Psoas muscle (tissue), 7 donors: ENCODE measurements at regions not wholly inside any gene's neighbourhood (a gene's known extent, or its start where the extent isn't known, plus 50 kb on each side); places are given as distances from the start of the nearest gene placed in this dataset.
A peak's percentile ranks its signal among the peaks of the same experiment; 100 is the strongest.

Experiments used
- ATAC-seq, 4 donors: fragments of 200-7000 bp; cut with Tn5 transposase; one replicate each; pipeline ENCODE4 v1.9.1; 2020; ENCODE audit warnings: moderate library complexity in 3 of 4, mild to moderate bottlenecking in 2 of 4
- DNase-seq, 2 donors: peaks; one replicate each; pipeline ENCODE4 v3.0.0-alpha.2; 2020
- H3K27ac ChIP-seq: fragments of 200-600 bp; one replicate; pipeline ENCODE4 v1.8.0; 2022
- H3K27me3 ChIP-seq, 3 donors: fragments of 200-600 bp in 1 of 3; one replicate each; pipeline versions ENCODE4 v1.6.1 to v1.8.0; 2013 to 2022; ENCODE audit warnings: low read length in 2 of 3, mild to moderate bottlenecking in 2 of 3, moderate library complexity in 1 of 3; ENCODE audit not compliant: insufficient read depth in 3 of 3
- H3K36me3 ChIP-seq, 2 donors: fragments of 200-600 bp in 1 of 2; one replicate each; pipeline versions ENCODE4 v1.6.1 to v1.8.0; 2013 to 2022; ENCODE audit warnings: low read depth in 1 of 2, mild to moderate bottlenecking in 1 of 2, moderate library complexity in 1 of 2; ENCODE audit not compliant: insufficient read depth in 1 of 2
- H3K4me1 ChIP-seq: fragments of 200-600 bp; one replicate; pipeline ENCODE4 v1.8.0; 2022
- H3K4me3 ChIP-seq: fragments of 200-600 bp; one replicate; pipeline ENCODE4 v1.8.0; 2022; ENCODE audit warnings: mild to moderate bottlenecking
- H3K9me3 ChIP-seq: fragments of 200-600 bp; one replicate; pipeline ENCODE4 v1.8.0; 2022
- CTCF ChIP-seq: fragments of 200-600 bp; IDR thresholded peaks from one replicate; pipeline ENCODE4 v1.8.0; 2022; ENCODE audit warnings: antibody characterized with exemption
- WGBS, 3 donors: extraction: QIAGEN DNeasy Blood & Tissue Kit; methylation state at CpG; one replicate each; pipeline versions ENCODE4 v1.1.6 to v1.1.7; 2013; 5-methylcytosine and 5-hydroxymethylcytosine counted together
- intact Hi-C, 2 donors: fragments of 100-400 bp; cut with DNase I; formaldehyde crosslinking; loops; one replicate each; pipeline versions ENCODE4 v1.11.0 to v1.14.2; 2022
- donor health status: healthy with polysubstance abuse.
- donor health status: DM: no; HTN: no; CAD: no; lungs with moderate emphysema.
- donor health status: Bipolar disorder and iron deficiency.
- donor health status: healthy.
- donor health status: DM: yes; HTN: yes; CAD: no.
- donor health status: DM: no; HTN: no; CAD: no.
- donor health status: DM: yes; HTN: yes; CAD: no.

DNA sequence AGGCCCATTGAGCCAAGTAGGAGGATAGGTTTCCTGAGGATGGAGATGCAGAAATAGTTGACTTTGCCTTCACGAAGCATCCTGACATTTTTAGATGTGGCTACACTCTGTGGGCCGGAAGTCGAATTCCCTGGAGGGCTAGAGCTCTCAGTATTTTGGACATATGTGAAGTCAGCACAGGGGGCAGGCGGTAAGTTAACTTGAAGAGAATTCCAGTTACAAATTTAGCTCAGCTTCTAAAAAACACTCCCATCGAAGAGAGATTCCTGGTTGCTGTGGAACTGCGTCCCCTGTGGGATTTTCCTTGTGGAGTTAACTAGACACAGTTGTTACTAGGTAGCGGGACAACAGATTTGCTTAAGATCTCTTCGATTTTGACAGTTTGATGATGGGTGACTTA is 161.9 kb upstream of the RGMA start:
- intact Hi-C loops = no loop called here
- no peak overlapping the region for H3K27ac ChIP-seq
- H3K36me3 ChIP-seq = no peaks in the 10 kb centered on the region
- 51 to 61% (median 59%) methylated on average over 8 of the region's 8 CpGs for WGBS, 3 donors
- peaks cover 10% of the 10 kb centered on the region for H3K4me1 ChIP-seq
- H3K9me3 ChIP-seq = no peaks in the 10 kb centered on the region
- H3K4me3 ChIP-seq = no peak overlapping the region
- ATAC-seq (peak in 2 of 4 donors; percentile 41 to 53), DNase-seq (no peak)
- no peaks in the 10 kb centered on the region for H3K27me3 ChIP-seq
- no peak for TF ChIP-seq CTCF

GRCh38 chr15:93250209-93250608 is 161.2 kb upstream of the RGMA start:
- H3K9me3 ChIP-seq = no peaks in the 10 kb centered on the region
- intact Hi-C loops = no loop called here
- H3K27ac ChIP-seq = no peak overlapping the region
- H3K4me3 ChIP-seq = no peak overlapping the region
- ATAC-seq (peak in 3 of 4 donors; percentile 47 to 72 (median 51)), DNase-seq (no peak)
- no peaks in the 10 kb centered on the region for H3K27me3 ChIP-seq
- peaks cover 10% of the 10 kb centered on the region for H3K4me1 ChIP-seq
- WGBS, 3 donors = 50 to 65% (median 53%) methylated on average over 2 of the region's 2 CpGs
- no peaks in the 10 kb centered on the region for H3K36me3 ChIP-seq
- no peak for TF ChIP-seq CTCF

DNA sequence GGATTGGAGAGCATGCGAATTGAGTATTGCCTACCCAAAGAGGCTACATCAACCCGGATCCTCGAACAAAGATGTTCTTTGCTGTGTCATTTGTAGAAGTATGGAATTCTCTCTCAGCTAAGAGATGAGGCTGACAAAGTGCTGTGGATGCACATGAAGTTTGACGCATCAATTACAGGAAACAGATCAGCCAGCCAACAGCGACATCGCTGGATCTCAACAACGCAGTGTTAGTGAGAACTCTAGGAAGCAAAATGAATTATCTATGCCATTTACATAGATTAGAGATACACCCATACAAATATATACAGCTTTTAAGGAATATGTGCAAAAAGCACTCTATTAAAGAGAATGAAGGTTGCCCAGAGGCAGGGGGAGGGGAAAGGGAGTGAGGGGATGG is 160.6 kb upstream of the RGMA start:
- 36 to 39% (median 38%) methylated on average over 7 of the region's 7 CpGs for WGBS, 3 donors
- ATAC-seq (peak in 2 of 4 donors; percentile 58 to 72), DNase-seq (no peak)
- no peaks in the 10 kb centered on the region for H3K36me3 ChIP-seq
- peaks cover 10% of the 10 kb centered on the region for H3K4me1 ChIP-seq
- no peak for TF ChIP-seq CTCF
- intact Hi-C loops = no loop called here
- H3K4me3 ChIP-seq = no peak overlapping the region
- no peak overlapping the region for H3K27ac ChIP-seq
- no peaks in the 10 kb centered on the region for H3K27me3 ChIP-seq
- no peaks in the 10 kb centered on the region for H3K9me3 ChIP-seq

DNA sequence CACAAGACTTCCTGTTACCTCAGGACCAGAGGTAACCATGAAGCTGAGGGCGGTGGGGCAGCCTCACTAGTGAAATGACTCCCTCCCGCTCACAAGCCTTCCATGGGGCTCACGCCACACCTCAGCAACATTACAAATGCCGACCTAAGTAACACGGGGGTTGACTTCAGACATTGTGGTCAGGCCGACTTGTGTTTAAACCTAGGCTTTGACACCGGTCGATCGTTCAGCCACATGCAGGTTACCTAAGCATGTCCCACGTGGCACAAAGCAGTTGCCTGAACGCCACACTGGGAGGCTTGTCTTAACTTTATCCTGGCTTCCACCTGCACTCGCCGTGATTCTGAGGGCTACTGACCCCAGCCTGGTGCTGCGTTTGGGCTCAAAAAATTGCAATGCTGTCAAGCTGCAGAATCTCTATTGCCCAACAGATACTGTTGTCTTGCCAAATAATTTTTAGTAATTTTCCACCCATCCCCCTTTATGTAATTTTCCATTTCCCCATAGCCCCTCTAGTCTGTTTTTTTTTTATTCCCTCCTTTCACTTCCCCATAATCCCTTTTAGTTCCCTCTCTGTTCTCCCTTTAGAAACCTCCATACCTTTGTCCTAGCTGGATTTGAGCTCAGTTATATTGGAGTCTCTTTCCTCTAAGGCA is 158.6 kb upstream of the RGMA start:
- DNase-seq (no peak), ATAC-seq (no peak)
- TF ChIP-seq CTCF = no peak
- no peaks in the 10 kb centered on the region for H3K36me3 ChIP-seq
- no peaks in the 10 kb centered on the region for H3K27me3 ChIP-seq
- no peak overlapping the region for H3K4me3 ChIP-seq
- no peaks in the 10 kb centered on the region for H3K9me3 ChIP-seq
- intact Hi-C loops = no loop called here
- peaks cover 10% of the 10 kb centered on the region for H3K4me1 ChIP-seq
- WGBS, 3 donors = 85 to 89% (median 87%) methylated on average over 14 of the region's 14 CpGs
- H3K27ac ChIP-seq = no peak overlapping the region
